CD4-positive, alpha-beta T cell treated with Interleukin-12 subunit alpha and Interleukin-12 subunit beta, for 1 hour (primary cell): ENCODE measurements at regions not wholly inside any gene's neighbourhood (a gene's known extent, or its start where the extent isn't known, plus 50 kb on each side); places are given as distances from the start of the nearest gene placed in this dataset.

ENCODE experiments used
- DNase-seq: peaks from one replicate; pipeline ENCODE4 v3.0.0-alpha.2; 2020

DNA sequence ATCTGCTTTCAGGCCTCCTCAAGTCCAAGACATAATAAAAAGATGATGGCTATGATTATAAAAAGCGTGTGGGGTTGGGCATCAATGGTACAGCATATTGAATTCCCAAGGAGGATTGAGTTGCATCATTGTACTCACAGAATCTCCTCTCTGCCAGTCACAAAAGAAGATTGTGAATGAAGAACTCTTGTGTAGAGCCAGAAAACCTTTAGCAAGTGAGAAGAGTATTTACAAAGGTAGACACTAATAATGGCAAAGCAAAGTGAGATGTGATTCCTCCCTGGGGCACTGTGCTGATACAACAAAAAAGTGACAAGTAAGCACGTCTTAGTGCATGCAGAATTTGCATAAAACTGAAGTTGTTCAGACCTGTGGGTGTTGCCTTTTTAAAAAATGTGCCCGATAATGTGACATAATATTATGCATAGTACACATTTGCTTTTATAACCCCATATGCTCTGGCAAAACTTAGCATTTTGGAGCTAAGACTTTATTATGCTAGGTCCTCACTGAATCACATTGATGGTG is 291.2 kb upstream of the TBC1D5 start:
- no peak for DNase-seq

DNA sequence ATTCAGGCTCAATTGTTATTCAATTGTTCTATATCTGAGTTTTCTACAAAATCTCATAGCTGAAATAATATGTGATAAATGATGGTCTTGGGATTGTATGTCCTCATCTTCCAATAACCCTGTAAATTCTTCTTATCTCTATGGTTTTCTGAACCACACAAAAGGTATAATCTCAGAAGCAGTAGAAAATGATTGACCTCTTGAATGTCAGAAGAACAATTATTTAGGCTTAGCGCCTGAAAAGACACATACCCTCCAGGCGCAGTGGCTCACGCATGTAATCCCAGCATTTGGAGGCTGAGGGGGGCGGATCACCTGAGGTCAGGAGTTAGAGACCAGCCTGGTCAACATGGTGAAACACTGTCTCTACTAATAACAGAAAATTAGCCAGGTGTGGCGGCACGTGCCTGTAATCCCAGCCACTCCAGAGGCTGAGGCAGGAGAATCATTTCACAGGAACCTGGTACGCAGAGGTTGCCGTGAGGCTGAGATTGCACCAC is 288.0 kb upstream of the TBC1D5 start:
- DNase-seq: no peak

DNA sequence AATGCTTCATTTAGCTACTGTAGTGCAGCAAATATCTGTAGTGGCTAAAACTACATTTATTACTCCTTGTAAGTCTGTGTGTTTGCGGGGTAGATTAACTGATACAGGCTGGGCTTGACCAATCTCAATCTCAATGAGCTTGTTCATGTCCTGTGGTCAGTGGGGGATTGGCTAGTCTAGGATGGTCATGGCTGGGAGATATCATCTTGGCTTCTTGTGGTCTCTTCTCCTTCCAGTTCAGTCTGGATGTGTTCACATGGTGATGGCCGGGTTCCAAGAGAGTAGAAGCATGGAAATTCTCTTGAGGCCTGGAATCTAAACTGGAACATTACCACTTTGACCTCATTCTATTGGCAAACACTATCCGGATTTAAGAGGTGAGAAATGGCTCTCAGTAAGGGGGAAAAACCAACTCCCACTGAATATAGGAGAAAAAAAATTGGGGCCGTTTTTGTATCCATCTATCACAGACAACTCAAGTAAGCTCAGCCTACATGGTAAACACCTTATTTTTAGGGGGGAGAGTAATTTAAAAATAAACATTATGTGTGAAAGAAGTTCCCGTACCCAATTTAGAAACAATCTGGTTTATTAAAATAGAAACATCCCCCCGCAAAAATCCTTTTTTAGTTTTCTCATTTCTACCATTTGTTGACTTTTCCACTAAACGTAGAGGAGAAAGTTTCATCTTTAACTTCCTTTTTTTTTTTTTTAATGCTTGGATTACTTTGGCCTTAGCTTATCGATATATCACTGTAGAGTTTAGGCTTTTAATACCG is 284.9 kb upstream of the TBC1D5 start:
- no peak for DNase-seq

GRCh38 chr3:18024715-18025114 is 282.3 kb upstream of the TBC1D5 start:
- DNase-seq: no peak

DNA sequence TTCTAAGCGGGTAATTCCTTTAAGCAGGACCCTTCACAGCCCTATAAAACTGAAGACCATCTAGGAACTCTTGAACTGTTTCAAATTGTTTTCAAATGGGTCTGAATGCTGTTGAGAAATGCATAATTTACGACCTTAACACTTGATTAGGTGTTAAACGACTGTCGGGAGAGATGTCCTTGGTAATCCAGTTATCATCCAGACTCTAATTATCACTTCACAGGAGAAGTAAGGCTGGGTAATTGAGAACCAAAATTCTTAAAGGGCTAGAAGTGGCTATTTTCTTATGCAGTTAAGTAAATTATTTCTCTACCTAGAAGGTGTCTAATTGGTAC is 276.7 kb upstream of the TBC1D5 start:
- no peak for DNase-seq

DNA sequence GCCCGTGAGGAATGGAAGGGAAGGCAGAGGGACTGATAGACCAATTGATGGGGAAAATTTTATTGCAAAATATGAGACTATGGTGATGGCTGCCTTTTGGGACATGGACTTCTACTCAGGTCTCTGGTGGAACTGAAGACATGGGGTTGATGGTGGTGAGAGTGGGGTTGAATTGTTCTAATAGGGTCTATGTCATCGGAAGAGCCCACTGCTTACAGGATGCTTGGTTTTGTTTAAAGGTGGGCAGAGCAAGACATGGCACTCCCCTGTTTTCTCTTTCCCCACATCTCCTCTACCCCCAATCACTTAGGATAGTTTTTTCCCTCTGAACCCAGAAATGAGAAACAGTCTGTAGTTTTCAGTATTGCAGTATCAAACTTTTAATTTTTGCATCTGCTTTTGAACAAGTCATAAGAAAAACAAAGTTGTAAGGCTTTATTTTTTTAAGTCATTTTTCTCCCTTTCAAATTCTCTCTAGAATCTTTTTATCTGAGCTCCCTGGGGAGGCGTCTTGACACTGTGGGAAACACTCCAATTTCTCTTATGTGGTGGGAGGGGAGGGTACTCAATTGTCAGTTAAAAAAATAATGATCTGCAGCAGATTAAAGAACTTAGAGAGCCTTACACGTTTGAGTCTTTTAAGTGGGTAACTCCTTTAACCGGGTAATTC is 276.2 kb upstream of the TBC1D5 start:
- DNase-seq: no peak

DNA sequence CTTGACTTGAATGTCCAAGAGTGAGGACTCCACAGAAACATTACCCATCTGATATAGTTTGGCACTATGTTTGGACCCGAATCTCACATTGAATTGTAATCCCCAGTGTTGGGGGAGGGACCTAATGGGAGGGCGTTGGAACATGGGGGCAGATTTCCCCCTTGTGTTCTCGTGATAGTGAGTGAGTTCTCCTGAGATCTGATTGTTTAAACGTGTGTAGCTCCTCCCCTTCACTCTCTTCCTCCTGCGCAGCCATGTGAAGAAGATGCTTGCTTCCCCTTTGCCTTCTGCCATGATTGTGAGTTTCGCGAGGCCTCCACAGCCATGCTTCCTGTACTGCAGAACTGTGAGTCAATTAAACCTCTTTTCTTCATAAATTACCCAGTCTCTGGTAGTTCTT is 273.9 kb upstream of the TBC1D5 start:
- no peak for DNase-seq

DNA sequence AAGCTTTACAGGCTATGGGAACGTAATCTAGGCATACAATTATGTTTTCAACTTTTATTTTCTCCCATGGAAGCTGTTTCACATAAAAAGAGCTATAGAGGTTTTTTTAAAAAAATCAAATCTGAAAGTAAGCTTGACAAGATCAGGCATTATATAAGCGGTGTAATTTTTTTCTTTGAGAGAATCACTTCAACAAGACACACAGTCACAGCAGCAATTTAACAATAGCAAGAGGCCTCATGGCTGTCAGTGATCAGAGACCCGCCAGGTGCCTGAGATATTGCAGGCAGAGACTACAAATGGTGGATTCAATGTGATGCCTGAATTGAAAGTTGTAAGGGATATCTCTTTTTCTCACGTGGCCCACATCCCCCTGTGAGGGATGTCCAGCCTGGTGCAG is 270.5 kb upstream of the TBC1D5 start:
- no peak for DNase-seq

- DNase-seq: no peak
Observed at GRCh38 chr3:18012436-18012835, 270.0 kb upstream of the TBC1D5 start.

GRCh38 chr3:18011387-18011786 is 269.0 kb upstream of the TBC1D5 start:
- DNase-seq: no peak

DNA sequence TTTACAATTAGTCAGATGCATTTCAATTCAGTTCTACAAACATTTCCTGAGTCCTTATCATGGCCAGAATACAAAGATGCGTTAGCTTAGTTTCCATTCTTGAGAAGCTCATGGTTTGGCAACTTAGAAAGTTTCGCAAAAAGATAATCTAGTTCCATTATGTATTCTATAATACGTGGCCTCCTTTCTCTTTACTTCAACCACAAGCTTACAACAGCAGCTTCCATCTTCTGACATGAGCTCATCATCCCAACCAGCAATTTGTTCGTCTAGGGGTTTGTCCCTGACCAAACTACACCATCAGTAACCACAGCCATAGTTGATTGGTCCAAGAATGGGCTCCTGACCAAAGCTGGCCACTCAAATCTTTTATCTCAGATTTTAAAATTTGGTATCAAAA is 267.6 kb upstream of the TBC1D5 start:
- no peak for DNase-seq

DNA sequence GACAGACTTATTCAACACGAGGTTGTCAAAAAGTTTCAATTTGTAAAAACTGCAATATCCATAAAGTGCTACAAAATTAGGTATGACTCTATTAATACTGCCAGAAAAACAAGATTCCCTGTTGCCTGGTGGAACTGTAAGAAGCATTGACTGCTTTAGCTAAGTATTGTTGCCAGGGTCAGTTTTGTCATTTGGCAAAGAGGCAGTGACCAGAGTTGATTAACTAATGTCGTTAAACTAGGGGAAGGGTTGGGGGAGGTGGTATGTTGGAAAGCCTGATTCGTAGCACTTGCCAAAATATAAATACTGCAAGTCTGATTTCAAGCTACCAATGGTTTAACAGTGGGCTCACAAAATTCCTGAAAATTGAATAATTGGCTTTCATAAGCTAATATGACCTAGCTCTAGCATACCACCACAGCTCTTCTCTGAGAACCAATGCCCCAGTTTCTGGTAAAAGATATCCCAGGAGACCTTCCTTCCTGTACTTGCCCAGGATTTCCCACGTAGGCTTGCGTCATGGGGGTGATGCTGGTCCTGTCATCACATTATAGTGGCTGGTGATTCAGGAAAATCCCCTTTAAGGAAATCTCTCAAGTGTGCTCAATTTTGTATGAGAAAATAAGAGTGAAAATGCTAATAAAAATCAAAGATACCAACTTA is 266.4 kb upstream of the TBC1D5 start:
- DNase-seq: no peak

DNA sequence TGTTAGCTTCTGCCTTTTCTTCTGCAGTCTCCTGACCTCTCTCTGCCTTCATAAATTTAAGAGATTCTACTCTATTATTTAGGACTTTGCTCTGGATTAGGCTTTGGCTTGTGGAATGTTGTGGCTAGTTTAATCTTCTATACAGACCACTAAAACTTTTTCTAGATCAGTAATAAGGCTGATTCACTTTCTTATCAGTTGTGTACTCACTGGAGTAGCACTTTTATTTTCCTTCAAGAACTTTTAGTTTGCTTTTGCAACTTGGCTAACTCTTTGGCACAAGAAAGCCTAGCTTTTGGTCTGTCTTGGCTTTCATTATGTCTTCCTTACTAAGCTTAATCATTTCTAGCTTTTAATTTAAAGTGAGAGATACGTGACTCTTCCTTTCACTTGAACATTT is 265.5 kb upstream of the TBC1D5 start:
- no peak for DNase-seq

- DNase-seq: no peak
Observed at GRCh38 chr3:17995769-17996168, 253.3 kb upstream of the TBC1D5 start.

- DNase-seq: no peak
Observed at GRCh38 chr3:17994167-17994566, 251.7 kb upstream of the TBC1D5 start.

DNA sequence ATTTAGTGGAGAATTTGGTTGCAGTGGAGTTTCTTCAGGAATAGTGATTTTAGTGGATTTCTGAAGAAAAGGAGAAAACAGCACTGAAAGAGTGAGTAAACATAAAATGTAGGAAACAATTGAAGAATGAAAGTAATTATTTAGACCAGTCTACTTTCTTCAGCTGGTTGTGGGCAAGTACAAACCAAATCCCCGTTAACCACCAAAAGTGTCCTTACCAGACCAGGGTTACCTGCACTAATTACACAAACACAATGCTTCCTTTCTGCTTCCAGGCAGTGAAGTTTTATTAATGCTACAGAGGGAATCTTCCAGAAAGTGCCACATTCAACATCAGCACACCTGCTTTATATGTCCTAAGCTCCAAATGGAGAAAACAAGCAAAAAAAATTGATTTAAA is 248.0 kb upstream of the TBC1D5 start:
- DNase-seq: no peak

- no peak for DNase-seq
Observed at GRCh38 chr3:17986348-17986816, 244.0 kb upstream of the TBC1D5 start.

- DNase-seq: no peak
Observed at GRCh38 chr3:17985658-17986347, 243.4 kb upstream of the TBC1D5 start.

GRCh38 chr3:17983106-17983505 is 240.7 kb upstream of the TBC1D5 start:
- no peak for DNase-seq

DNA sequence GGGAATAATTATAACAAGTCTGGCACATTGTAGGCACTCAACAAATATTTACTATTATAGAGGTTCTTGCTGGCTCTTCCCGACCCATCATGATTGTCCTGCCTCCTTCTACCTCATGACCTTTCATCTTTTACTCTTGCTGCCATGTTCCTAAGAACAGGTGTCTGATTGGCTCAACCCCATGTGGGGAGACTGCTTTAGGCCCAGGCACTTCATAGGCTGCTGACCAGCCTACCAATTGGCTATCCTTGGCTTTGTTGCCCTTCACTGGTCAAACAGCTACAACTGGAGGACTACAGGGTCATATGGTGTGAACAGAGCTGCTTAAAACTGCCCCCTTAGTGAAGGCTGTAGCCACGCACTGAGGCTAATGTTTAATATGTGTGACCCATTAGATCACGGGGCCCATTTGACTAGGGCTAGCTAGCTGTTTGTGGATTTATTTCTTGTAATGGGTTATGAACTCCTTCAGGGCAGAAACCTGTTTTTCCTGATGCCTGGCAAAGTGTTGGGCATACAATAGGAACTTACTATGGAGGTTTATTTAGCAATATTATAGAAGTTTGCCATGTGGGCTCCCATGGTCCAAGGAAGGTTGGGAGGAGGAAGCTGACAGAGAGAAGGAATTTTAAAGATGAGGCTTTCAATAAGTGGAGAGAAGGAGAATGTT is 239.9 kb upstream of the TBC1D5 start:
- no peak for DNase-seq

GRCh38 chr3:17980863-17981262 is 238.4 kb upstream of the TBC1D5 start:
- DNase-seq: no peak

- DNase-seq: no peak
Observed at GRCh38 chr3:17979911-17980310, 237.5 kb upstream of the TBC1D5 start.

DNA sequence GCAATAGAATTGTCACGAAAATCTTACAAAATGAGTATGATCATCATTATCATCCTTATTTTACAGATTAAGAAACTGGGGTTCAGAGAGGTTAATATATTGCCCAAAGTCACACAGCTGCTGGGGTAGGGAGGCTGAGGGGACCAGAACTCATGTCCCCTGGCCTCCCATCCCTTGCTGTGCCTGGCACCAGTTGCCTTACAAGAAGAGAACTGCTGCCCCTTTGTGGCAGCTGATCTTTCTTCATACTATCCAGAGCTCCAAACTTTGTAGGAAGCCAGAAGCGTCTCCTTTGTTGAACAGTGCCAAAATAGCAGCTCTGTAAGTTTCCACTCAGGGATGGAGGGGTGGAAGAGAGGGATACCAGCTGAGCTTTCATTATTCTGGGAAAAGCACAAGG is 236.8 kb upstream of the TBC1D5 start:
- no peak for DNase-seq
